HCT116 (cell line): ENCODE measurements at regions not wholly inside any gene's neighbourhood (a gene's known extent, or its start where the extent isn't known, plus 50 kb on each side); places are given as distances from the start of the nearest gene placed in this dataset.

Source experiments
- ATAC-seq: fragments of 200-7000 bp; cut with Tn5 transposase; 2 replicates; pipeline ENCODE4 v1.9.1; 2020; ENCODE audit warnings: mild to moderate bottlenecking, moderate library complexity
- BruUV-seq: library from RNA; stranded (reverse); fragments of 400-500 nt; replicated peaks from 2 replicates; lab custom pipeline; 2021; lab: Mats Ljungman, UMichigan
- CTCF ChIA-PET: fragments of 300-600 bp; sonication (Branson Sonifier 250); formaldehyde crosslinking; loops from one replicate; lab custom pipeline; 2021; ENCODE audit warnings: antibody characterized with exemption; lab: Charles Lee
- POLR2A ChIA-PET: fragments of 300-600, 350-600 bp; sonication (Branson Sonifier 250); formaldehyde crosslinking; loops from one replicate; lab custom pipeline; 2021; ENCODE audit warnings: antibody characterized with exemption; lab: Charles Lee
- RAD21 ChIA-PET, 2 experiments: fragments of 300-600 bp; sonication (Branson Sonifier 250); formaldehyde crosslinking; loops; one replicate each; lab custom pipeline; 2023; ENCODE audit warnings: low total read pairs in 2 of 2; ENCODE audit not compliant: uncharacterized antibody in 2 of 2, unreplicated experiment in 2 of 2, low non-redundant PET in 1 of 2; lab: Charles Lee
- DNase-seq: peaks from one replicate; pipeline ENCODE4 v3.0.0-alpha.2; 2010; ENCODE audit warnings: low read depth, low spot score
- H2AFZ ChIP-seq: fragments of 200-600 bp; shearing (Covaris generic), sonication (generic); 2 replicates; pipeline ENCODE4 v1.6.1; 2017; ENCODE audit warnings: low read depth, mixed run types, mixed read lengths, antibody characterized with exemption, low read length; ENCODE audit not compliant: poor library complexity, severe bottlenecking
- H3K27ac ChIP-seq: 2 replicates; pipeline ENCODE4 v1.5.1; 2012; ENCODE audit warnings: low read depth, low read length
- H3K27me3 ChIP-seq: fragments of 200-600 bp; sonication (generic); 2 replicates; pipeline ENCODE4 v1.6.1; 2016; ENCODE audit warnings: mixed run types, low read length, mixed read lengths; ENCODE audit not compliant: insufficient read depth
- H3K36me3 ChIP-seq, 2 experiments: fragments of 200-500 bp in 1 of 2; fragments of 200-600 bp in 1 of 2; sonication (Bioruptor generic) in 1 of 2; sonication (generic) in 1 of 2; 2 replicates each; pipeline versions ENCODE4 v1.5.1 to v1.6.1; 2014 to 2016; ENCODE audit warnings: low read length in 2 of 2, inconsistent platforms in 1 of 2, mixed read lengths in 1 of 2, mixed run types in 1 of 2; ENCODE audit not compliant: insufficient read depth in 2 of 2, control insufficient read depth in 1 of 2
- H3K4me1 ChIP-seq, 2 experiments: fragments of 200-600 bp in 1 of 2; sonication (generic) in 1 of 2; 2 replicates each; pipeline versions ENCODE4 v1.5.1 to v1.6.1; 2012 to 2017; ENCODE audit warnings: low read length in 2 of 2, inconsistent platforms in 1 of 2, mild to moderate bottlenecking in 1 of 2, mixed read lengths in 1 of 2, mixed run types in 1 of 2, moderate library complexity in 1 of 2; ENCODE audit not compliant: insufficient read depth in 2 of 2, control insufficient read depth in 1 of 2
- H3K4me2 ChIP-seq: fragments of 200-600 bp; sonication (generic); 2 replicates; pipeline ENCODE4 v1.6.1; 2017; ENCODE audit warnings: mixed run types, low read length, mixed read lengths
- H3K4me3 ChIP-seq, 2 experiments: fragments of 200-600 bp in 1 of 2; sonication (generic) in 1 of 2; replicated peaks in 1 of 2; 2 replicates each; pipeline ENCODE4 v1.5.1; 2011 to 2016; ENCODE audit warnings: low read length in 2 of 2, control low read depth in 1 of 2, low read depth in 1 of 2, mild to moderate bottlenecking in 1 of 2, mixed read lengths in 1 of 2, mixed run types in 1 of 2
- H3K79me2 ChIP-seq: fragments of 200-600 bp; sonication (generic); 2 replicates; pipeline ENCODE4 v1.6.1; 2017; ENCODE audit warnings: mild to moderate bottlenecking, mixed run types, low read length, moderate library complexity, mixed read lengths; ENCODE audit not compliant: insufficient read depth
- H3K9ac ChIP-seq: fragments of 200-600 bp; sonication (generic); 2 replicates; pipeline ENCODE4 v1.6.1; 2016; ENCODE audit warnings: low read length, mixed read lengths
- H3K9me2 ChIP-seq: fragments of 200-600 bp; sonication (generic), shearing (Covaris generic); 2 replicates; pipeline ENCODE4 v1.6.1; 2017; ENCODE audit warnings: mixed run types, mild to moderate bottlenecking, moderate library complexity; ENCODE audit not compliant: insufficient read depth
- H3K9me3 ChIP-seq, 2 experiments: fragments of 200-500 bp in 1 of 2; fragments of 200-600 bp in 1 of 2; sonication (Bioruptor generic) in 1 of 2; sonication (generic) in 1 of 2; 2 replicates each; pipeline ENCODE4 v1.6.1; 2014 to 2017; ENCODE audit warnings: low read length in 2 of 2, mixed read lengths in 2 of 2, inconsistent platforms in 1 of 2, low read depth in 1 of 2, mild to moderate bottlenecking in 1 of 2, mixed run types in 1 of 2, moderate library complexity in 1 of 2; ENCODE audit not compliant: control insufficient read depth in 1 of 2, insufficient read depth in 1 of 2
- H4K20me1 ChIP-seq: fragments of 200-600 bp; sonication (generic), shearing (Covaris generic); 2 replicates; pipeline ENCODE4 v1.6.1; 2017; ENCODE audit warnings: mixed run types, mild to moderate bottlenecking, moderate library complexity; ENCODE audit not compliant: insufficient read depth
- CBX3 ChIP-seq: IDR thresholded peaks from 2 replicates; pipeline ENCODE4 v1.6.1; 2012; ENCODE audit warnings: low read depth
- CEBPB ChIP-seq: IDR thresholded peaks from 2 replicates; pipeline ENCODE4 v1.6.1; 2012; ENCODE audit warnings: low read depth
- EGR1 ChIP-seq: IDR thresholded peaks from 2 replicates; pipeline ENCODE4 v1.6.1; 2012; ENCODE audit warnings: low read depth
- ELF1 ChIP-seq: IDR thresholded peaks from 2 replicates; pipeline ENCODE4 v1.6.1; 2012; ENCODE audit warnings: low read depth, borderline replicate concordance
- EZH2 ChIP-seq: fragments of 200-600 bp; sonication (generic); IDR thresholded peaks from 2 replicates; pipeline ENCODE4 v1.6.1; 2017; ENCODE audit warnings: antibody characterized with exemption, mixed run types
- EZH2phosphoT487 ChIP-seq: fragments of 200-600 bp; IDR thresholded peaks from 2 replicates; pipeline ENCODE4 v1.6.1; 2018; ENCODE audit warnings: antibody characterized with exemption, borderline replicate concordance
- FOSL1 ChIP-seq: IDR thresholded peaks from 2 replicates; pipeline ENCODE4 v1.6.1; 2012; ENCODE audit warnings: low read depth
- JUND ChIP-seq: IDR thresholded peaks from 2 replicates; pipeline ENCODE4 v1.6.1; 2012
- POLR2A ChIP-seq: IDR thresholded peaks from 2 replicates; pipeline ENCODE4 v1.7.0; 2011; ENCODE audit warnings: borderline replicate concordance; ENCODE audit not compliant: insufficient read depth, insufficient read length; ENCODE audit errors: extremely low read depth
- POLR2AphosphoS5 ChIP-seq: IDR thresholded peaks from 2 replicates; pipeline ENCODE4 v1.6.1; 2011; ENCODE audit warnings: mild to moderate bottlenecking, low read depth, low read length, moderate library complexity
- RAD21 ChIP-seq: IDR thresholded peaks from 2 replicates; pipeline ENCODE4 v1.6.1; 2012; ENCODE audit warnings: low read depth, mild to moderate bottlenecking
- SP1 ChIP-seq: IDR thresholded peaks from 2 replicates; pipeline ENCODE4 v1.6.1; 2012; ENCODE audit warnings: low read depth
- SRF ChIP-seq: IDR thresholded peaks from 2 replicates; pipeline ENCODE4 v1.6.1; 2012; ENCODE audit warnings: low read depth
- YY1 ChIP-seq: IDR thresholded peaks from 2 replicates; pipeline ENCODE4 v1.6.1; 2011; ENCODE audit warnings: low read length, low read depth, moderate library complexity, mild to moderate bottlenecking; ENCODE audit not compliant: insufficient replicate concordance; ENCODE audit errors: extremely low read depth
- ZFX ChIP-seq: fragments of 450-650 bp; IDR thresholded peaks from 2 replicates; pipeline ENCODE4 v1.6.1; 2017
- ZNF274 ChIP-seq: fragments of 200-500 bp; sonication (Bioruptor generic); IDR thresholded peaks from 2 replicates; pipeline ENCODE4 v1.6.1; 2014; ENCODE audit warnings: mild to moderate bottlenecking, low read depth, low read length, inconsistent platforms
- intact Hi-C: fragments of 100-400 bp; cut with micrococcal nuclease; formaldehyde crosslinking; loops from 2 replicates; pipeline ENCODE4 v1.10.0; 2022
- TF ChIP-seq, protein P1 (sequence below), 3 experiments: fragments of 200-600 bp in 1 of 3; sonication (generic) in 1 of 3; IDR thresholded peaks in 2 of 3; conservative IDR thresholded peaks in 1 of 3; 2 replicates each; pipeline ENCODE4 v1.5.1; 2012 to 2017; ENCODE audit warnings: low read depth in 2 of 3, low read length in 2 of 3, antibody characterized with exemption in 1 of 3, borderline replicate concordance in 1 of 3, control low read depth in 1 of 3, mild to moderate bottlenecking in 1 of 3, mixed read lengths in 1 of 3, mixed run types in 1 of 3, moderate library complexity in 1 of 3; ENCODE audit not compliant: insufficient read depth in 1 of 3
- TF ChIP-seq, protein P2 (sequence below): IDR thresholded peaks from 2 replicates; pipeline ENCODE4 v1.6.1; 2012; ENCODE audit warnings: low read depth
- TF ChIP-seq, protein P3 (sequence below): IDR thresholded peaks from 2 replicates; pipeline ENCODE4 v1.6.1; 2011; ENCODE audit warnings: mild to moderate bottlenecking, low read length, moderate library complexity; ENCODE audit not compliant: insufficient replicate concordance; ENCODE audit errors: extremely low read depth
- TF ChIP-seq, protein P4 (sequence below): IDR thresholded peaks from 2 replicates; pipeline ENCODE4 v1.6.1; 2012

DNA sequence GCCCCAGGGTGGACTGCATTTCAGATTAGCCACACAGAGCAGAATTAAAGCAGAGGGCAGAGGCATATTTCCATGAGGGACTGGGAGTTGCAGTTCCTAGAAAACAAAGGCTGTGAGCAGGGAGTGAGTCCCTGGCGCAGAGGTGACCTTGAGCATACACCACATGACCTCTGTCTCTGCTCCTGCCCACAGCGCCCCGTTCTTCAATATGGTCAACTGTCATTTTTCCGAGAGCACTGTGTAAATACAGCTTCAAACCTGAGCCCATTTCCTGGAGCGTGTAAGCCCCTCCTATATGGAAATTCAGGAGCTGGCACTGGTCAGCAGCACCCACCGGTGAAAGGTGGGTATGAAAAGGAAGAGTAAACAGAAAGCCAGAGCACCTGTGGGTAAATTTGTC, 192.2 kb upstream of the PELI2 start:
- no peak overlapping the region for H3K27ac ChIP-seq
- intact Hi-C loops = no loop called here
- no peaks in the 10 kb centered on the region for H3K79me2 ChIP-seq
- no peak overlapping the region for H3K4me3 ChIP-seq
- no peak overlapping the region for H2AFZ ChIP-seq
- ChIA-PET CTCF (no interaction called here), RAD21 (no interaction called here), POLR2A (no interaction called here)
- DNase-seq (no peak), ATAC-seq (no peak)
- no peaks in the 10 kb centered on the region for H3K9me3 ChIP-seq
- TF ChIP-seq SP1 (no peak), POLR2AphosphoS5 (no peak), JUND (no peak), EZH2 (no peak), SRF (no peak), POLR2A (no peak), ELF1 (no peak), EGR1 (no peak), ZFX (no peak), CBX3 (no peak), CEBPB (no peak), RAD21 (no peak), EZH2phosphoT487 (no peak), ZNF274 (no peak), FOSL1 (no peak), YY1 (no peak)
- TF ChIP-seq, protein P1, sequence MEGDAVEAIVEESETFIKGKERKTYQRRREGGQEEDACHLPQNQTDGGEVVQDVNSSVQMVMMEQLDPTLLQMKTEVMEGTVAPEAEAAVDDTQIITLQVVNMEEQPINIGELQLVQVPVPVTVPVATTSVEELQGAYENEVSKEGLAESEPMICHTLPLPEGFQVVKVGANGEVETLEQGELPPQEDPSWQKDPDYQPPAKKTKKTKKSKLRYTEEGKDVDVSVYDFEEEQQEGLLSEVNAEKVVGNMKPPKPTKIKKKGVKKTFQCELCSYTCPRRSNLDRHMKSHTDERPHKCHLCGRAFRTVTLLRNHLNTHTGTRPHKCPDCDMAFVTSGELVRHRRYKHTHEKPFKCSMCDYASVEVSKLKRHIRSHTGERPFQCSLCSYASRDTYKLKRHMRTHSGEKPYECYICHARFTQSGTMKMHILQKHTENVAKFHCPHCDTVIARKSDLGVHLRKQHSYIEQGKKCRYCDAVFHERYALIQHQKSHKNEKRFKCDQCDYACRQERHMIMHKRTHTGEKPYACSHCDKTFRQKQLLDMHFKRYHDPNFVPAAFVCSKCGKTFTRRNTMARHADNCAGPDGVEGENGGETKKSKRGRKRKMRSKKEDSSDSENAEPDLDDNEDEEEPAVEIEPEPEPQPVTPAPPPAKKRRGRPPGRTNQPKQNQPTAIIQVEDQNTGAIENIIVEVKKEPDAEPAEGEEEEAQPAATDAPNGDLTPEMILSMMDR (IDR thresholded peaks at IDR 0.05 in 2 of 3, conservative IDR thresholded peaks at IDR 0.05 in 1 of 3; ENCODE audit: borderline replicate concordance in 1 of 3, insufficient read depth in 1 of 3, low read depth in 2 of 3, low read length in 2 of 3) = no peak
- TF ChIP-seq, protein P2, sequence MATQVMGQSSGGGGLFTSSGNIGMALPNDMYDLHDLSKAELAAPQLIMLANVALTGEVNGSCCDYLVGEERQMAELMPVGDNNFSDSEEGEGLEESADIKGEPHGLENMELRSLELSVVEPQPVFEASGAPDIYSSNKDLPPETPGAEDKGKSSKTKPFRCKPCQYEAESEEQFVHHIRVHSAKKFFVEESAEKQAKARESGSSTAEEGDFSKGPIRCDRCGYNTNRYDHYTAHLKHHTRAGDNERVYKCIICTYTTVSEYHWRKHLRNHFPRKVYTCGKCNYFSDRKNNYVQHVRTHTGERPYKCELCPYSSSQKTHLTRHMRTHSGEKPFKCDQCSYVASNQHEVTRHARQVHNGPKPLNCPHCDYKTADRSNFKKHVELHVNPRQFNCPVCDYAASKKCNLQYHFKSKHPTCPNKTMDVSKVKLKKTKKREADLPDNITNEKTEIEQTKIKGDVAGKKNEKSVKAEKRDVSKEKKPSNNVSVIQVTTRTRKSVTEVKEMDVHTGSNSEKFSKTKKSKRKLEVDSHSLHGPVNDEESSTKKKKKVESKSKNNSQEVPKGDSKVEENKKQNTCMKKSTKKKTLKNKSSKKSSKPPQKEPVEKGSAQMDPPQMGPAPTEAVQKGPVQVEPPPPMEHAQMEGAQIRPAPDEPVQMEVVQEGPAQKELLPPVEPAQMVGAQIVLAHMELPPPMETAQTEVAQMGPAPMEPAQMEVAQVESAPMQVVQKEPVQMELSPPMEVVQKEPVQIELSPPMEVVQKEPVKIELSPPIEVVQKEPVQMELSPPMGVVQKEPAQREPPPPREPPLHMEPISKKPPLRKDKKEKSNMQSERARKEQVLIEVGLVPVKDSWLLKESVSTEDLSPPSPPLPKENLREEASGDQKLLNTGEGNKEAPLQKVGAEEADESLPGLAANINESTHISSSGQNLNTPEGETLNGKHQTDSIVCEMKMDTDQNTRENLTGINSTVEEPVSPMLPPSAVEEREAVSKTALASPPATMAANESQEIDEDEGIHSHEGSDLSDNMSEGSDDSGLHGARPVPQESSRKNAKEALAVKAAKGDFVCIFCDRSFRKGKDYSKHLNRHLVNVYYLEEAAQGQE = no peak
- TF ChIP-seq, protein P3, sequence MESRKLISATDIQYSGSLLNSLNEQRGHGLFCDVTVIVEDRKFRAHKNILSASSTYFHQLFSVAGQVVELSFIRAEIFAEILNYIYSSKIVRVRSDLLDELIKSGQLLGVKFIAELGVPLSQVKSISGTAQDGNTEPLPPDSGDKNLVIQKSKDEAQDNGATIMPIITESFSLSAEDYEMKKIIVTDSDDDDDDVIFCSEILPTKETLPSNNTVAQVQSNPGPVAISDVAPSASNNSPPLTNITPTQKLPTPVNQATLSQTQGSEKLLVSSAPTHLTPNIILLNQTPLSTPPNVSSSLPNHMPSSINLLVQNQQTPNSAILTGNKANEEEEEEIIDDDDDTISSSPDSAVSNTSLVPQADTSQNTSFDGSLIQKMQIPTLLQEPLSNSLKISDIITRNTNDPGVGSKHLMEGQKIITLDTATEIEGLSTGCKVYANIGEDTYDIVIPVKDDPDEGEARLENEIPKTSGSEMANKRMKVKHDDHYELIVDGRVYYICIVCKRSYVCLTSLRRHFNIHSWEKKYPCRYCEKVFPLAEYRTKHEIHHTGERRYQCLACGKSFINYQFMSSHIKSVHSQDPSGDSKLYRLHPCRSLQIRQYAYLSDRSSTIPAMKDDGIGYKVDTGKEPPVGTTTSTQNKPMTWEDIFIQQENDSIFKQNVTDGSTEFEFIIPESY = no peak
- TF ChIP-seq, protein P4, sequence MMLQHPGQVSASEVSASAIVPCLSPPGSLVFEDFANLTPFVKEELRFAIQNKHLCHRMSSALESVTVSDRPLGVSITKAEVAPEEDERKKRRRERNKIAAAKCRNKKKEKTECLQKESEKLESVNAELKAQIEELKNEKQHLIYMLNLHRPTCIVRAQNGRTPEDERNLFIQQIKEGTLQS = no peak
- no peak overlapping the region for H3K4me2 ChIP-seq
- H3K36me3 ChIP-seq = no peaks in the 10 kb centered on the region
- BruUV-seq = no TSS peak
- H3K9me2 ChIP-seq = no peaks in the 10 kb centered on the region
- no peaks in the 10 kb centered on the region for H3K4me1 ChIP-seq
- H3K9ac ChIP-seq = no peak overlapping the region
- H3K27me3 ChIP-seq = no peaks in the 10 kb centered on the region
- H4K20me1 ChIP-seq = no peaks in the 10 kb centered on the region
